ENCODE measurements at regions not wholly inside any gene's neighbourhood (a gene's known extent, or its start where the extent isn't known, plus 50 kb on each side); places are given as distances from the start of the nearest gene placed in this dataset.
A peak's percentile ranks its signal among the peaks of the same experiment; 100 is the strongest.

- DNase-seq (peak in 1 of 5 donors; percentile 26), FAIRE-seq (no peak)
- no peaks in the 10 kb centered on the region for H3K4me1 ChIP-seq (ENCODE audit: control insufficient read depth in 2 of 3, insufficient read depth in 2 of 3, low read depth in 1 of 3, low read length in 3 of 3)
- H3K4me3 ChIP-seq (ENCODE audit: low read length in 3 of 3): no peak overlapping the region
- TF ChIP-seq CTCF (IDR thresholded peaks at IDR 0.05; ENCODE audit: borderline replicate concordance, extremely low read depth, insufficient read depth): no peak
- H3K9me3 ChIP-seq (ENCODE audit: control insufficient read depth in 2 of 3, insufficient read depth in 1 of 3, low read length in 3 of 3): peaks cover 0 to 3% (median 0%) of the 10 kb centered on the region in 3 donors
- no peak overlapping the region for H3K9ac ChIP-seq (ENCODE audit: low read length in 3 of 3)
- no peak overlapping the region for H3K27ac ChIP-seq (ENCODE audit: low read depth in 2 of 2, low read length in 2 of 2)
- H3K27me3 ChIP-seq (ENCODE audit: control insufficient read depth, insufficient read depth, low read length): no peaks in the 10 kb centered on the region
- intact Hi-C loops (cut with DNase I): no loop called here
- H3K36me3 ChIP-seq (ENCODE audit: control insufficient read depth in 2 of 3, insufficient read depth in 3 of 3, low read length in 3 of 3): no peaks in the 10 kb centered on the region
Measured at GRCh38 chr2:168311261-168311910, 64.0 kb upstream of the STK39 start.

- no peak overlapping the region for H3K4me3 ChIP-seq (ENCODE audit: low read length in 3 of 3)
- no peak overlapping the region for H3K27ac ChIP-seq (ENCODE audit: low read depth in 2 of 2, low read length in 2 of 2)
- TF ChIP-seq CTCF (IDR thresholded peaks at IDR 0.05; ENCODE audit: borderline replicate concordance, extremely low read depth, insufficient read depth): no peak
- no peak overlapping the region for H3K9ac ChIP-seq (ENCODE audit: low read length in 3 of 3)
- no peaks in the 10 kb centered on the region for H3K9me3 ChIP-seq (ENCODE audit: control insufficient read depth in 2 of 3, insufficient read depth in 1 of 3, low read length in 3 of 3)
- DNase-seq: peak in 1 of 5 donors; percentile 33
- intact Hi-C loops (cut with DNase I): no loop called here
- no peaks in the 10 kb centered on the region for H3K27me3 ChIP-seq (ENCODE audit: control insufficient read depth, insufficient read depth, low read length)
- no peak for FAIRE-seq
- H3K36me3 ChIP-seq (ENCODE audit: control insufficient read depth in 2 of 3, insufficient read depth in 3 of 3, low read length in 3 of 3): no peaks in the 10 kb centered on the region
- H3K4me1 ChIP-seq (ENCODE audit: control insufficient read depth in 2 of 3, insufficient read depth in 2 of 3, low read depth in 1 of 3, low read length in 3 of 3): no peaks in the 10 kb centered on the region
Measured at GRCh38 chr2:168312036-168312822, 64.8 kb upstream of the STK39 start.

- H3K27ac ChIP-seq (ENCODE audit: low read depth in 2 of 2, low read length in 2 of 2): no peak overlapping the region
- FAIRE-seq: no peak
- no peak overlapping the region for H3K4me3 ChIP-seq (ENCODE audit: low read length in 3 of 3)
- H3K9ac ChIP-seq (ENCODE audit: low read length in 3 of 3): no peak overlapping the region
- no peaks in the 10 kb centered on the region for H3K9me3 ChIP-seq (ENCODE audit: control insufficient read depth in 2 of 3, insufficient read depth in 1 of 3, low read length in 3 of 3)
- H3K36me3 ChIP-seq (ENCODE audit: control insufficient read depth in 2 of 3, insufficient read depth in 3 of 3, low read length in 3 of 3): no peaks in the 10 kb centered on the region
- no peaks in the 10 kb centered on the region for H3K4me1 ChIP-seq (ENCODE audit: control insufficient read depth in 2 of 3, insufficient read depth in 2 of 3, low read depth in 1 of 3, low read length in 3 of 3)
- no peak for TF ChIP-seq CTCF (IDR thresholded peaks at IDR 0.05; ENCODE audit: borderline replicate concordance, extremely low read depth, insufficient read depth)
- DNase-seq: no peak
- H3K27me3 ChIP-seq (ENCODE audit: control insufficient read depth, insufficient read depth, low read length): no peaks in the 10 kb centered on the region
- intact Hi-C loops (cut with DNase I): no loop called here
Measured at GRCh38 chr2:168314236-168314635, 66.8 kb upstream of the STK39 start.
